Activated CD4-positive, alpha-beta T cell treated with anti-CD3 and anti-CD28 coated beads for 24 hours (primary cell): ENCODE measurements at regions not wholly inside any gene's neighbourhood (a gene's known extent, or its start where the extent isn't known, plus 50 kb on each side); places are given as distances from the start of the nearest gene placed in this dataset.

ENCODE experiments used
- DNase-seq, 2 donors: peaks; one replicate each; pipeline ENCODE4 v3.0.0-alpha.2; 2020; ENCODE audit warnings: low read depth in 2 of 2

DNA sequence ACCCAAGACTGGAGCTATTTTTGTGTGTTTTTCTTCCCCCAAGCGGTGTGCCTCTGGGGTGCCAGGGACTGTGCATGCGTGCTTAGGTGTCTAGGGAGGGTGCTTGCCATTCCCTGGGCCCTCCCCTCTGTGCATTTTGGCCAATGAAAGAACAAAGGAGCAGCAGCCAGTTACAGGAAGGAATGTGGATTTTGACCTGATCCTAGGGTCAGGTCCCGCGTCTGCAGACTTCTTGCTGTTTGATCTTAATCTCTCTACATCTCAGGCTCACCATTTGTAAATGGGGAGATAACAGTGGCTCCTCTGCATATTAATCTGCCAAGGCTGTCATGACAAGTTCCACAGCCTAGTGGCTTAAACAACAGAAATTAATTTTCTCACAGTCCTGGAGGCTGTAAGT, 699.1 kb downstream of the QKI start:
- DNase-seq: no peak

DNA sequence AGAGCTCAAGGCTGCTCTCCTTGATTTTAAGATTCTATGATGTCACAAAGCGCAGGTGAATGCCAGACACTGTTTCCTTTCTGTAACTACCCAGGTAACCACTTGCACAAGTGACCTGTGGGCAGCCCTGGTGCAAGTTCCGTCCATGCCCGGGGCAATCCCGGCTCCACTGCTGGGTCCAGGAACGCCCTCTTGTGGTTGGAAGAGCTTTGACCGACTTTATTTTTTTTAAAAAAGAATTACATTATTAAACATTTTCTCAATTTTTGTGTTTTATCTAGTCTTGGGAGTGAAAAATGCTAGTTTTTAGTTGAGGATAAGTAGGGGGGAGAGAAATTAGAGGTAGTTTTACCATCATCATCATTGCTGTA, 695.2 kb downstream of the QKI start:
- no peak for DNase-seq

GRCh38 chr6:164108869-164109769, 694.6 kb downstream of the QKI start:
- no peak for DNase-seq

GRCh38 chr6:164108092-164108491, 693.6 kb downstream of the QKI start:
- DNase-seq: no peak

DNA sequence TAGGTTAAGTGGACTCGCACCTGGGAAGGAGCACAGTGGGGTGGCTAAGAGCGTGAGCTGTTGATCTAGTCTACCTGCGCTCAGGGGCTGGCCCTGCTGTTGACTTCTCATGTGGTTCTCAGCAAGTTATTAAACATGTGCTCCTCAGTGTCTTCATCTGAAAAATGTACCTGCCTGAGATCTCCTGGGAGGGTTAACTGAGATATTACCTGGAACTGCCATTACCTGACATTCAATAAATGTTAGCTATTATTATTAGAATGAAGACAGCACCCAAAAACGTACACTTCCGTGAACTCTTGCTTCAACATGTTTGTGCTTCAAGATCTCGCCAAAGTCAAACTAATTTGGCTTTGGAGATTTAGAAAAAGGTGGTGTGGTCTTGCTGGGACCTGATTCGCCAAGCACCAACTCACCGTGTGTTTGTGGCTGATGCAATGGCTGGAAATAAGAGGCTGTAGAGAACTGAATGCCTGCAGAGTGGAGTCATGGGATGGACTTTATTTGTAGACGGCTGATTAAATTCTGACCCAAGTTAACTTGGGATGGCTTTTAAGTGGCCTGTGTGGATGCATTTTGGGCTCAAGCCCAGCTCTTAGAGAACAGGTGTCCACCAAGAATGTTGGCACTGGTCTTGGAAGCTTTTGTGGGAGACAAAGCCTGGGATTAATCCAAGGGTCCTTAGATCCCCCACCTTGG, 692.9 kb downstream of the QKI start:
- DNase-seq: no peak

GRCh38 chr6:164106345-164106769, 691.8 kb downstream of the QKI start:
- DNase-seq: no peak

DNA sequence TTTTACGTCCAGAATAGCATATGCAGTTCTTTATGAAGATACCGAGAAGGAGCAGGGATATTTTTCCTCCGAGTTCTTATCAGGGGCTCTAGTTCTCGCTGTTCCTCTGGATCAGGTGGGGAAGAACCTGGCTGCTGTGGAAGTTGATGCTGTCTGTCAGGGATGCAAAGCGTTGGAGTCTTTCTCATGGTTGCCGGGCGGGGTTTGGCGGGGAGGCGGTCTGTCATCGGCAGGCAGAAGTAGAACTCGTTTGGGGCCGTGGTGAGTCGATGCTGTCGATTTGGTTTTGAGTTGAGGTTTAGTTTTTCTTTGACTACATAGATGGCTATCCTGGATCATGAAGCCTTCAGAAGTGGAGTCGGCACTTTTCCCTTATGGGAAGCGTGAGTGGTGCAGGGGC, 691.2 kb downstream of the QKI start:
- no peak for DNase-seq

DNA sequence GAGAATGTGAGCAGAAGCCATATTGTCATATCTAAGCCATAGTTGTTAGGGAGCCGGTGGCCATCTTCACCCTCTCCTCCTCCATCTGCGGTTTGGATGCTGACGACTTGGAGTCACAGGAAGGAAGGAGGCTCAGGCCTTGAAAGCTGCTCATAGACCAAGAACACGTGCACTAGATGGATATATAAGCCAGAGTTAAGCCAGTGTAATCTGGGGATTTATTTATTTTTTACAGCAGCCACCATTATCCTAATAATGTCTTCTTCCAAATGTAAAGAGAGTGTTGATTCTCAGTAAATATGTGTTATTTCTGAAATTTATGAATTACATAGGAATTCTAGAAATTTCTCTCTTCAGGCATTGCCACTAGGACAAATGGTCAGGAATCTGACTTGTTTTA, 689.9 kb downstream of the QKI start:
- DNase-seq: no peak

- no peak for DNase-seq
Measured at GRCh38 chr6:164102693-164103092, 688.2 kb downstream of the QKI start.

DNA sequence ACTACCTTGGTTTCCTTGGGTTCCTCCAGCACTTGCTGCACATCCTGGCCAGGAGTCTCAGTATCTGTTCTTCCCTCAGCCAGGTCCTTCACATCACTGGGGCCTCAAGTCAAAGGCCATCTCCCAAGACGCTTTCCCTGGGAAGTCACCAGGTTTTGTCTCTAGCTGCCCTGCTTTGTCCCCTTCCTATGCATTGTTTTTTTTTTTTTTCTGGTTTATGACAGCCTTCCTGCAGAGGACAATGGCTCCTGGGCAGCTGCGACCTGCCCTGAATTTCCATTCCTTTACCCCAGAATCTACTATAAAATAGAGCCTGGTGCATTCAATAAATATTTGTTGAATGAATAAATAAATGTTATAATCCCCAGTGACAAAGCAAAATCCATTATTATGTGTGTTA, 687.3 kb downstream of the QKI start:
- no peak for DNase-seq

DNA sequence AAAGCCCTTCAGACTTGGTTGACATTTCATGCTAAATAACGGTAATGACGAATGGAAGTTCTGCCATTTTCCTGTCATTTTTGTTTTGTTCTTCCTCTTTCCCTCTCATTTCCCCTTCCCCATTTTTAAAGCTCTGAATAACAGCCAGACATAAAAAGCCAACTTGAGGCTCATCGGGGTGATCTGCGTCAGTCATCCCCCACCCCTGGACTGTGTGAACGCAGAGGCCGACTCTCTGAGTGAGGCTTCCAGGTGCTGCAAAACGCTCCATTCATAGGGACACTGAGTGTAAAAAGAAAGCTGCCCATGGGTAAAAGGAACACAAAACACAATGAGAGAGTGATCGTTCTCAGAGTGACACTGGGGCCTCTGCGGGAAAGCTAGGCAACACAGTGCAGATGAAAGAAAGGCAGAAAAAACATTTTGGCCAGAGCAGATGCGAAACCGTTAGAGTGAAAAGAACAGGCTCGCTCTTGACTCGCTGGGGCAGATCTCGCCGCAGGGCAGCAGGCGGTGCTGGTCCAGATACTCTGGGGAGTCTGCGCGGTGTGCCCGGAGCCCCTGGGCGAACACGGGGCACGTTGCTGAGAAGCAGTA, 684.8 kb downstream of the QKI start:
- DNase-seq: no peak

DNA sequence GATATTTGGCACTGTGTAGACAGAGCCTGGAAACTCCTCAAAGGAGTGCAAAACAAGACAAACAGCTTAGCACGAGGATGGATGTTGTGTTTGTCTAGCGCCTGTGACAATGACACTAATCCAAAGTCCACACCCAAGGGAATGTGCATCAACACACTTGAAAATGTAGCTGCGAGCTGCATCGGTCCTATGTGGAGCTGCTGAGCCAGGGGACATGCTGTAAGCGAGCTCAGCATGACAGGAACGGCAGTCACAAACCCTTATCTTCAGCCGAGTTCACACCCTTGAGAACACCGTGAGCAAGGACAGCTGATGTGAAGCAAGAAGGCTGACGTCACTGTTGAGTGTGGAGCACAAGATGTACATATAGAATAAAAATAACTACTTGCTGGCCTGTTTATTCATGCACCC, 684.3 kb downstream of the QKI start:
- DNase-seq: no peak

DNA sequence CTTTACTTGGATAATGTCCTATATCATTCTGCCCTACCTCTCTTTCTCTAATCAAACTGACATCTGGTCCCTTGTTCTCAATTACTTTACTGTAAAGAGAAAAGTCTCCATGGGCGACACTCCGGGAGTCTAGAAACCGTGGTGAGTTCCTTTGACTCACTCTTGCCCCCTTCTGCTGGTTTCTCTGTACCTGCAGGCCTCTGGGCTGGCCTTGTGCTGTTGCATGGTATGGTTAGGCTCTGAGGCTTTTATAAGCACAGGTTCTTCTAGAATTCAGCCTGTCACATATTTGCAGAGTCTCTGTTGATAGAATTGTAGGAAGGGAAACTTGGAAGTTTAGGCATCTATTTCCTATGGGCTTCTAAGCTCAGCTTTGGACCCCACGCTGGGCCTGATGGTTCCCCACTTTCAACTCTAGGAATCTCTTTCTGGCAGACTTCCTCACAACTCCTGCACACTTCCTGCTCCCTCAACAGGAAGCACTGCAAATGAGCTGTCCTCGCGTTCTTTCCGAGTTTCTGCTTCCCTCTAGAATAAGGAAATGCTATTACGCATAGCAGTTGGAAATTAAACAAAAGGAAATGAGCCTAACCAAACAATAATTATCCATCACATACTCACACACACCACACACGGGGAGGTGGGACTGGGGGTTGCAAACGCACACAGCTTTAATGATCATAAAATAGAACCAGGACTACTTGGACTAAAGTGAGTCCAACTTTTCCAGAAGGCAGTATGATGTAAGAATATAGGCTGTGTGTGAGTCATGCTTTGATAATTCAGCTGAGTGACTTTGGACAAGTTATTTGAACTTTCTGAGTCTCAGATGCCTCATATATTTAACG, 683.3 kb downstream of the QKI start:
- no peak for DNase-seq

DNA sequence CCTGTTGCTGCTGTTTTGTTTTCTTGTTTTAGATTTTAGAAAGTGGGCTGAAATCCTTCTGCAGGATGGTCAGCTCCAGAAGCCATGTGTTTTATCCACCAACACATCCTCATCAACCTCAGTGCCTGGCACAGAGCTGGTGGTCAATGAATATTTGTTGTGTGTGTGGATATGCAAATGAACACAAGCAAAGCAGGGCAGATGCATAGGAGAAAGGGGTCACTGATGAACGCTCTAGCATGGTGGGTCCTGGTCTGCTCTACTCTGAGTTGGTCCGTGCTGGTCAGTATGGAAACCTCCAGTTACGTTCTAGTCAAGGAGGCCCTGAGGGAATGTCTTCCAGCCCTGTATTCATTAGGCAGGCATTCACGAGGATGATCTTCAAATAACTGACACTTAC, 682.5 kb downstream of the QKI start:
- no peak for DNase-seq

- DNase-seq: no peak
Measured at GRCh38 chr6:164095056-164095455, 680.5 kb downstream of the QKI start.

GRCh38 chr6:164087870-164088269, 673.4 kb downstream of the QKI start:
- no peak for DNase-seq

DNA sequence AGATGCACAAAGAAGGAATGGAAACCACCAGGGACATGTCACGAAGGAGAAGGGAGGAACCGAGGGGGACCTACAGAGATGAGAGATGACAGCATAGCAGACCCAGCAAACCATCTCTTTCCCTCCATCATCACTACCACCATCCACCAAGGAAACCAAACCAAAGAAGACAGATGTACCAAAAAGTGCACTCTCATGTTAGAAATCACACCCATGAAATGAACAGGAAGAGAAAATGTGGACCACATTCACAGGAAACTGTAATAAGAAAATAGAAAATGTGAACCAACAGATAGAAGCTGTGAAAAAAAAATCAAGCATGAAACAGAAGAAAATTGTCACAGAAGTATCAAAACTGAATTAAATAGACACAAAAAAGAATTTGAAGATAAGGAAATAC, 672.7 kb downstream of the QKI start:
- DNase-seq: no peak

DNA sequence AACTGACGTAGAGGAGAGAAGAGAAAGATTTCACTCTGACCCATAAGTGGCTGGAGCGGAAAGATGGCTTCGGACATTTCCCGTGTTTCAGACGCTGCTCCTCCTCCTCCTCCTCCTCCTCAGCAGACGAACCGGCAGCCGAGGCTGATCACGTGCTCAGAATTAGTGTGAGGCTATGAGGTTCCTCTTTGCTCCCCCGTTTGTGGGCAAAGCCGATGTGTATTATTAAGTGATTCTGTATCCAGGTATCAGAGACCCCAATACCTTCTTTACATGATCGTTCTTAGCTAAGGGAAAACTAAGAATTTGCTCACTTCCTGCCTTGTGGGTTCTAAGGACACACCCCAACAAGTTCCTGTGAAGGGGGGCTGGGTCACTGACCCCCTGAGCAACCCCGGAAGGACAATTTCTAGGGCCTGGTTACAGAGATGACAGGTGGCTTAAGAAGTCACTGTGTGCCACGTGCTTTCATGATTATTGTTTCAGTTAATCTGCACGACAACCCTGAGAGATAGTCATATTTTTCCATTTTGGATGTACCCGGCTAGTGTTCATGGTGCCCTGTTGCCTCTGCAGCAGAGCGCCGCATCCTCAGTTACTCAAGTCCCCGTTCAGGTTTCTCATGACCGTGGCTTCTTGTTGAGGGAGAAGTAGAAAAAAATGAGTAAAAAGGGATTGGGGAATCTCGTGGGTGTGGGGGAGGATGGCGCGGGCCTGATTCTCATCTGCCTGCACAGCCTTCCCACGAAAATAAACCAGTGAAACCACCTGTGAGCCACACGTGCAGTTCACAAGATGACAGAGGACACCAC, 671.8 kb downstream of the QKI start:
- no peak for DNase-seq

DNA sequence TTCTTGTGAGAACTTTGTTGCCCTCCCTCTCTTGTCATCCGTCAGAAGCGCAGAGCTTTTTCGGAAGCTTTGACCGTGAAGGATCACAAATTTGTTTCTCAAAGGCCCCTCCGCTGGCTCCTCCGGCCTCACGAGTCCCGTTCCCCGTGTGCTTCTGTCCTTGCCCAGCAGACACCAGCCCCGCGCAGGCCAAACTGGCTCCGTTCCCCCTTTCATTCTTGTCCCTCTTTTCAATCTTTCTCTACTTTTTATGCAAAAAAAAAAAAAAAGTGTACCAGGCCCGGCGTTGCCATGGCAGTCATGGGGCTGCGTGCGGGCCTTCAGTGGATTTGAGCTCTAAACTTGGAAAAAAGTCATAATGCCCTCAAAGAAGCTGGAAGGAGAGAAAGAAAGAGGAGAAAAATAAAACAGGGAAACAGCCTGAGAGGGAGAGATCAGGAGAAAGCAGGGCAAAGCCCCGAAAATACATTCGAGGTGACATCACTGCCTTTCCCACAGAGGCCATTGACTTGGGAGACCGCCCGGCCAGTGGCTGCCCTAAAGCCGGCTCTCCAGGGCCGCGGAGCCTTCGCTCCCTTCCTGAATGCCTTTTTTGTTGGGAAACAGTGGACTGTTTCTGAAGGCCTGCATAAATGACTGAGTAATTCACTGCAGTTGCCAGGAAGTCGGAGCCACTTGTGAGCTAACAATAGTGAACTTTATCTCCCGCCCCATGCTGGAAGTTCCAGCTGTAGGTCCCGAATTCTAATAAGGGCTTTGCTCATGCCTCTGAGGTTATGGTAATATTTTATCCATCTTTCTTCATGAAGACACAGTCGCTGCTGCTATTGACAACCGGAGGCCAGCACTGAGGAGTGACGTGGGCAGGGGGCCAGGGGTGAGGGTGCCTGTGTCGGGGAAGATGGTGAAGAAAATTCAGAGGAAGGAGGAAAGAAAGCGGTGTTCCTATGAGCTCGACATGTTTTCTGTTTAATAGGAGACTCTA, 670.9 kb downstream of the QKI start:
- DNase-seq: no peak

- no peak for DNase-seq
Measured at GRCh38 chr6:164079275-164079600, 664.7 kb downstream of the QKI start.
